ENCODE measurements at regions not wholly inside any gene's neighbourhood (a gene's known extent, or its start where the extent isn't known, plus 50 kb on each side); places are given as distances from the start of the nearest gene placed in this dataset.

- intact Hi-C loops (cut with DNase I) = loop anchor here in 3 of 4 donors (5.0 to 10.0 kb wide), 4 partner anchors 597 to 827 kb away; no protein-coding TSS in a partner anchor
- Histone ChIP-seq H3K27me3 (no peaks in the 10 kb centered on the region), H3K36me3 (no peaks in the 10 kb centered on the region), H3K4me1 (ENCODE audit: insufficient read depth) (no peaks in the 10 kb centered on the region), H3K9me3 (no peaks in the 10 kb centered on the region), H3K27ac (no peak overlapping the region), H3K4me3 (no peak overlapping the region)
- TF ChIP-seq, protein P1, sequence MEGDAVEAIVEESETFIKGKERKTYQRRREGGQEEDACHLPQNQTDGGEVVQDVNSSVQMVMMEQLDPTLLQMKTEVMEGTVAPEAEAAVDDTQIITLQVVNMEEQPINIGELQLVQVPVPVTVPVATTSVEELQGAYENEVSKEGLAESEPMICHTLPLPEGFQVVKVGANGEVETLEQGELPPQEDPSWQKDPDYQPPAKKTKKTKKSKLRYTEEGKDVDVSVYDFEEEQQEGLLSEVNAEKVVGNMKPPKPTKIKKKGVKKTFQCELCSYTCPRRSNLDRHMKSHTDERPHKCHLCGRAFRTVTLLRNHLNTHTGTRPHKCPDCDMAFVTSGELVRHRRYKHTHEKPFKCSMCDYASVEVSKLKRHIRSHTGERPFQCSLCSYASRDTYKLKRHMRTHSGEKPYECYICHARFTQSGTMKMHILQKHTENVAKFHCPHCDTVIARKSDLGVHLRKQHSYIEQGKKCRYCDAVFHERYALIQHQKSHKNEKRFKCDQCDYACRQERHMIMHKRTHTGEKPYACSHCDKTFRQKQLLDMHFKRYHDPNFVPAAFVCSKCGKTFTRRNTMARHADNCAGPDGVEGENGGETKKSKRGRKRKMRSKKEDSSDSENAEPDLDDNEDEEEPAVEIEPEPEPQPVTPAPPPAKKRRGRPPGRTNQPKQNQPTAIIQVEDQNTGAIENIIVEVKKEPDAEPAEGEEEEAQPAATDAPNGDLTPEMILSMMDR (IDR thresholded peaks at IDR 0.05) = peak; percentile 33 to 57 (median 42)
- TF ChIP-seq POLR2A (IDR thresholded peaks at IDR 0.05) = no peak
- WGBS, 3 donors = 3 to 5% (median 4%) methylated on average over 9 of the region's 9 CpGs
- DNase-seq = peak in 4 of 5 donors; percentile 18 to 49 (median 38)
These were observed 181.1 kb upstream of the WDFY3 start for GRCh38 chr4:85147481-85148076.

DNA sequence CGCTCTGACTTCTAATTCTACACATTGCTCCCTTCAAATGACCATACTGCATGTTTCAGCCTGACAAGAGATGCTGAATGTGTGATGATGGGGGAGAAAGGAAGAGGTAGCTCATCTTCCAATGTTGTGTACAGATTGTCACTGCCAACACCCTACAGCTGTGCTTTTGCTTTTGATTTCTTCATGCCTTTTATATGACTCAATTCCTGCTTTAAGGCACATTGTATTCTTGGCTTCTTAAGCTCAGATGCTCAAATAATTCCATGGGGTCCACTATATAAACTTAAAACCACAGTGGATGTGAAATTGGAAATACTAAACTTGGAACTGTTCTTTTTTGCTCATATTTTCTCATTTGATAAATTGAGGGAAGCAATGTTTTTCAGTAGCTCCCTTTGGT is 183.2 kb upstream of the WDFY3 start:
- no peak overlapping the region for H3K27ac ChIP-seq
- no peaks in the 10 kb centered on the region for H3K4me1 ChIP-seq (ENCODE audit: insufficient read depth)
- no peak for DNase-seq
- intact Hi-C loops (cut with DNase I) = loop anchor here in 3 of 4 donors (5.0 to 10.0 kb wide), 4 partner anchors 595 to 825 kb away; no protein-coding TSS in a partner anchor
- WGBS, 3 donors = 82 to 86% (median 82%) methylated on average over 1 of the region's 1 CpG
- H3K27me3 ChIP-seq = no peaks in the 10 kb centered on the region
- H3K4me3 ChIP-seq = no peak overlapping the region
- H3K36me3 ChIP-seq = no peaks in the 10 kb centered on the region
- no peak for TF ChIP-seq POLR2A (IDR thresholded peaks at IDR 0.05)
- TF ChIP-seq, protein P1 (IDR thresholded peaks at IDR 0.05) = no peak
- no peak for TF ChIP-seq EP300 (IDR thresholded peaks at IDR 0.05)
- H3K9me3 ChIP-seq = no peaks in the 10 kb centered on the region

DNA sequence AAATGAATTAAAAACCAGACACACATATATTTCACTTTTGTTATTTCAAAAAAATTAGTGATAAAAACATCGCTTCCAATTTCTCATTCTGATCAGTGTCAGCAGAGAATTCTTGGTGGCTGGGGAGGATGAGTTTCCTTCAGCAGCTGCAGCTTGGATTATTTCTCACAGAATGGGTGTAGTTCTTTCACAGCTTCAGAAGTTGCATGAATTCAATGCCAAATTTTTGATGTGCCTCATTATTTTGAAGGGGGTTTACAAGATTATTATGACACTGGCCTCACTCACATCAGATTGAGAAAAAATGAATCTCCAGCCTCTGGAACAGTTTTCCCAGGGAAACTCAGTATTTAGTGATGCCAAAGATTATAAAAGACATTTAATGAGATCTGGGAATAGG is 184.9 kb upstream of the WDFY3 start:
- intact Hi-C loops (cut with DNase I) = no loop called here
- H3K27me3 ChIP-seq = no peaks in the 10 kb centered on the region
- H3K4me3 ChIP-seq = no peak overlapping the region
- TF ChIP-seq EP300 (IDR thresholded peaks at IDR 0.05) (no peak), POLR2A (IDR thresholded peaks at IDR 0.05) (no peak)
- TF ChIP-seq, protein P1 (IDR thresholded peaks at IDR 0.05) = no peak
- H3K36me3 ChIP-seq = no peaks in the 10 kb centered on the region
- no peaks in the 10 kb centered on the region for H3K9me3 ChIP-seq
- H3K27ac ChIP-seq = no peak overlapping the region
- DNase-seq = no peak
- no peaks in the 10 kb centered on the region for H3K4me1 ChIP-seq (ENCODE audit: insufficient read depth)
- WGBS, 3 donors = 80 to 89% (median 87%) methylated on average over 1 of the region's 1 CpG

DNA sequence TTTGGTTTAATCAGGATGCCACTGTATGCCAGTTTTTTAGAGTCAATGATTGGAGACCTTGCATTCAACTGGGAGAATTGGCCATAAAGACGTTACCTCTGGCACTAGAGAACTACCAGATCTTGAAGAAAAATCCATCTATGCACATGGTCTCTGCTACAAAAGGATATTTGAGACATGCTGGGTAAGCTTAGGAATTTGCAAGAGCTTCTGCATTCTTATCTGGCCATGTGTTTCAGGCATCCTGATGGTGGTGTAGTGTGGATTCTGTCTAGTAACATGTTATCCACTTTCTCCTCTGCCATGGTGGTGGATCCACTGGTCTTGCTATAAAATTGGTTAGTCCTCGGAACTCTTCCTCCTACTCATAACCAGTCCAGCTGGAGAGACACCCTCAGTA is 185.3 kb upstream of the WDFY3 start:
- H3K36me3 ChIP-seq = no peaks in the 10 kb centered on the region
- no peak for TF ChIP-seq EP300 (IDR thresholded peaks at IDR 0.05)
- TF ChIP-seq POLR2A (IDR thresholded peaks at IDR 0.05) = no peak
- TF ChIP-seq, protein P1 (IDR thresholded peaks at IDR 0.05) = no peak
- H3K27ac ChIP-seq = no peak overlapping the region
- no peaks in the 10 kb centered on the region for H3K4me1 ChIP-seq (ENCODE audit: insufficient read depth)
- no peaks in the 10 kb centered on the region for H3K27me3 ChIP-seq
- DNase-seq = no peak
- no peak overlapping the region for H3K4me3 ChIP-seq
- H3K9me3 ChIP-seq = no peaks in the 10 kb centered on the region
- intact Hi-C loops (cut with DNase I) = no loop called here
- WGBS, 3 donors = 84 to 97% (median 87%) methylated on average over 2 of the region's 2 CpGs
